GM12865 (cell line): ENCODE measurements at regions not wholly inside any gene's neighbourhood (a gene's known extent, or its start where the extent isn't known, plus 50 kb on each side); places are given as distances from the start of the nearest gene placed in this dataset.

ENCODE experiments used
- DNase-seq: peaks from one replicate; pipeline ENCODE4 v3.0.0; 2010; ENCODE audit warnings: low read depth
- H3K4me3 ChIP-seq: 2 replicates; pipeline ENCODE4 v1.5.1; 2011; ENCODE audit warnings: mild to moderate bottlenecking, low read depth, low read length, control low read depth
- TF ChIP-seq, protein P1 (sequence below): IDR thresholded peaks from 2 replicates; pipeline ENCODE4 v1.5.1; 2011; ENCODE audit warnings: low read length, control low read depth, low read depth, inconsistent platforms; ENCODE audit not compliant: insufficient read depth; ENCODE audit errors: missing control alignments

DNA sequence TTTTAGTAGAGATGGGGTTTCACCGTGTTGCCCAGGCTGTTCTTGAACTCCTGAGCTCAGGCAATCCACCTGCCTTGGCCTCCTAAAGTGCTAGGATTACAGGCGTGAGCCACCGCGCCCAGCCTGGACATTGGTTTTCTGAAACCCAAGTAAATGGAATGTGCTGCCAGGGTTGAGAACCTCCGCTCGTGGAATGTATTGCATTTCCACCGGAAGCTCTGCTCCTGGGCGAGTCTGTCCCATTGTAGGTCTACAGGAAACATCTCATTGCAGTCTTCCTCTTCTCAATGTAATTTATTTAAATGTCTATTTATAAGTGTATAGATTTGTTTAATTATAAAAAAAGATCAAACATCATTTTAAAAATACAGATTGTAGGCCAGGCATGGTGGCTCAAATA, 57.4 kb upstream of the HAPSTR1 start:
- TF ChIP-seq, protein P1, sequence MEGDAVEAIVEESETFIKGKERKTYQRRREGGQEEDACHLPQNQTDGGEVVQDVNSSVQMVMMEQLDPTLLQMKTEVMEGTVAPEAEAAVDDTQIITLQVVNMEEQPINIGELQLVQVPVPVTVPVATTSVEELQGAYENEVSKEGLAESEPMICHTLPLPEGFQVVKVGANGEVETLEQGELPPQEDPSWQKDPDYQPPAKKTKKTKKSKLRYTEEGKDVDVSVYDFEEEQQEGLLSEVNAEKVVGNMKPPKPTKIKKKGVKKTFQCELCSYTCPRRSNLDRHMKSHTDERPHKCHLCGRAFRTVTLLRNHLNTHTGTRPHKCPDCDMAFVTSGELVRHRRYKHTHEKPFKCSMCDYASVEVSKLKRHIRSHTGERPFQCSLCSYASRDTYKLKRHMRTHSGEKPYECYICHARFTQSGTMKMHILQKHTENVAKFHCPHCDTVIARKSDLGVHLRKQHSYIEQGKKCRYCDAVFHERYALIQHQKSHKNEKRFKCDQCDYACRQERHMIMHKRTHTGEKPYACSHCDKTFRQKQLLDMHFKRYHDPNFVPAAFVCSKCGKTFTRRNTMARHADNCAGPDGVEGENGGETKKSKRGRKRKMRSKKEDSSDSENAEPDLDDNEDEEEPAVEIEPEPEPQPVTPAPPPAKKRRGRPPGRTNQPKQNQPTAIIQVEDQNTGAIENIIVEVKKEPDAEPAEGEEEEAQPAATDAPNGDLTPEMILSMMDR: no peak
- H3K4me3 ChIP-seq: no peak overlapping the region
- no peak for DNase-seq

DNA sequence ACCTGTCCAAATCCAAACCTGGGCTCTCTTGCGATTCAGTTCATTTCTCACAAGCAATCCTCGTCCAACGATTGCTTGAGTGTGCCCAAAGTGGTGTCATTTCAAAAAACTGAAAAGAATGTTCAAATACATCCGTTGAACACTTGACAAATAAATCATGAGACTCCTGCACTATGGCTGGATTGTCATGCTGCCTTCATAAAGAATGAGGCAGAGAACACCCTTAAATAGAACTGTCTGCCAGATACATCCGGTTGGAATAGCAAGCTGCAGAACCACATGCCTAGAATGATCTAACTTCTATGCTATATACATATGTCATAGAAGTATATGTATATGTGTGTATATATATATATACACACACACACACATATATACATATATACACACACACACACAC, 55.4 kb upstream of the HAPSTR1 start:
- H3K4me3 ChIP-seq: no peak overlapping the region
- DNase-seq: no peak
- TF ChIP-seq, protein P1: no peak

DNA sequence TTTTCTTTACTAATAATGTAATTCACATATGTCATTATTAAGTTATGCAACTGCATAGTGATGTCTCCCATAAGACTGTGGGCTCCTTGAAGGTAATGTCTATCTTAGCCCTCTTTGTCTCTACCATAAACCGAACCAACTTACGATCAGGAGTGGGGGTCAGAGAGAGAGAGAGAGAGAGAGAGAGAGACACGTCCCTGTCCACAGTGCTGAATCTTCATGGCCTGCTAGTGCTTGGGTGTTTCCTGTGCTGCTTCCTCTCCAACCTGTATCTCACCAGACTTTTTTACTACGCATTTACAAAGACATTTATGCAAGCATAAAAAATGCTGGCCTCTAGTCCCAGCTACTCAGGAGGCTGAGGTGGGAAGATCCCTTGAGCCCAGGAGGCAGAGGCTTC, 52.2 kb upstream of the HAPSTR1 start:
- TF ChIP-seq, protein P1: no peak
- no peak overlapping the region for H3K4me3 ChIP-seq
- peak; percentile 38 for DNase-seq

DNA sequence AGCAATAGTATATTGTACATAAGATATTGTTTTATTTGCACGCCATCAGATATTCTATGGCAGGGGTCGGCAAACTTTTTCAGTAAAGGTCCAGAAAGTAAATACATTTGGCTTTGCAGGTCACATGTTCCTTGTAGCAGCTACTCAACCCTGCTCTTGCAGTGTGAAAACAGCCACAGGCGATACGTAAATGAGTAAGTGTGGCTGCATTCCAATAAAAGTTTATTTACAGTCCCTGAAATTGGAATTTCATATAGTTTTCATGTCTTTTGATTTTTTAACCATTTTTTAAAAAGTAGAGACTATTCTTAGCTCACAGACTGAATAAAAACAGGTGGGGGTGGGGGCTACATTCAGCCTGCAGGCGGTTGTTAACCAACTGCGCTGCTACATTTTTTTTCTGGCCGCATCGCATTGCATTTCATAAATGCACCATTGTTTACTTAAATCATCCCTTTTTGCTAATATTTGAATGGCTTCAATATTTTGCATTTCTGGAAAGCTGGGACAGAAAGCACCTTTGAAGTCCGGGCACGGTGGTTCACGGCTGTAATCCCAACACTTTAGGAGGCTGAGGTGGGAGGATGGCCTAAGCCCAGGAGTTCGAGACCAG, 50.5 kb upstream of the HAPSTR1 start:
- H3K4me3 ChIP-seq: no peak overlapping the region
- TF ChIP-seq, protein P1: no peak
- no peak for DNase-seq
